ENCODE measurements at regions not wholly inside any gene's neighbourhood (a gene's known extent, or its start where the extent isn't known, plus 50 kb on each side); places are given as distances from the start of the nearest gene placed in this dataset.

GRCh38 chr1:5597991-5598823 lies 394.0 kb downstream of the NPHP4 start:
- DNase-seq (ENCODE audit: low spot score) = no peak

GRCh38 chr1:5597171-5597850 lies 394.9 kb downstream of the NPHP4 start:
- DNase-seq (ENCODE audit: low spot score) = no peak

GRCh38 chr1:5596651-5597050 lies 395.6 kb downstream of the NPHP4 start:
- no peak for DNase-seq (ENCODE audit: low spot score)

- no peak for DNase-seq (ENCODE audit: low spot score)
Observed at GRCh38 chr1:5595531-5596170, 396.6 kb downstream of the NPHP4 start.

GRCh38 chr1:5594056-5594956 lies 397.9 kb downstream of the NPHP4 start:
- no peak for DNase-seq (ENCODE audit: low spot score)

GRCh38 chr1:5590717-5591116 lies 401.5 kb downstream of the NPHP4 start:
- DNase-seq (ENCODE audit: low spot score) = no peak

- DNase-seq (ENCODE audit: low spot score) = no peak
Observed at GRCh38 chr1:5586629-5587028, 405.6 kb downstream of the NPHP4 start.

GRCh38 chr1:5585256-5585655 lies 407.0 kb downstream of the NPHP4 start:
- DNase-seq (ENCODE audit: low spot score) = no peak

GRCh38 chr1:5580926-5581325 lies 411.3 kb downstream of the NPHP4 start:
- DNase-seq (ENCODE audit: low spot score) = no peak

- no peak for DNase-seq (ENCODE audit: low spot score)
Observed at GRCh38 chr1:5579966-5580365, 412.3 kb downstream of the NPHP4 start.

GRCh38 chr1:5578690-5579089 lies 413.5 kb downstream of the NPHP4 start:
- DNase-seq (ENCODE audit: low spot score) = no peak

GRCh38 chr1:5577255-5578040 lies 414.8 kb downstream of the NPHP4 start:
- DNase-seq (ENCODE audit: low spot score) = no peak

- DNase-seq (ENCODE audit: low spot score) = no peak
Observed at GRCh38 chr1:5576673-5577065, 415.6 kb downstream of the NPHP4 start.

- DNase-seq (ENCODE audit: low spot score) = no peak
Observed at GRCh38 chr1:5576011-5576672, 416.1 kb downstream of the NPHP4 start.

GRCh38 chr1:5575396-5575940 lies 416.8 kb downstream of the NPHP4 start:
- DNase-seq (ENCODE audit: low spot score) = no peak

GRCh38 chr1:5574641-5575040 lies 417.6 kb downstream of the NPHP4 start:
- no peak for DNase-seq (ENCODE audit: low spot score)

GRCh38 chr1:5572794-5573193 lies 419.4 kb downstream of the NPHP4 start:
- DNase-seq (ENCODE audit: low spot score) = no peak

- DNase-seq (ENCODE audit: low spot score) = no peak
Observed at GRCh38 chr1:5571861-5572401, 420.3 kb downstream of the NPHP4 start.

GRCh38 chr1:5571438-5571837 lies 420.8 kb downstream of the NPHP4 start:
- no peak for DNase-seq (ENCODE audit: low spot score)

GRCh38 chr1:5570931-5571330 lies 421.3 kb downstream of the NPHP4 start:
- no peak for DNase-seq (ENCODE audit: low spot score)
